Ishikawa (cell line): ENCODE measurements at regions not wholly inside any gene's neighbourhood (a gene's known extent, or its start where the extent isn't known, plus 50 kb on each side); places are given as distances from the start of the nearest gene placed in this dataset.
A peak's percentile ranks its signal among the peaks of the same experiment; 100 is the strongest.

Source experiments
- CEBPB ChIP-seq: IDR thresholded peaks from 2 replicates; pipeline ENCODE4 v1.6.1; 2012
- CREB1 ChIP-seq: IDR thresholded peaks from 2 replicates; pipeline ENCODE4 v1.6.1; 2012; ENCODE audit warnings: low read depth
- EGR1 ChIP-seq: IDR thresholded peaks from 2 replicates; pipeline ENCODE4 v1.6.1; 2012
- EP300 ChIP-seq: IDR thresholded peaks from 2 replicates; pipeline ENCODE4 v1.6.1; 2012; ENCODE audit warnings: borderline replicate concordance
- FOXM1 ChIP-seq: IDR thresholded peaks from 2 replicates; pipeline ENCODE4 v1.6.1; 2012; ENCODE audit warnings: low read depth, borderline replicate concordance
- MAX ChIP-seq: IDR thresholded peaks from 2 replicates; pipeline ENCODE4 v1.6.1; 2012
- NFIC ChIP-seq: IDR thresholded peaks from 2 replicates; pipeline ENCODE4 v1.6.1; 2012
- RAD21 ChIP-seq: IDR thresholded peaks from 2 replicates; pipeline ENCODE4 v1.6.1; 2012; ENCODE audit warnings: low read depth
- REST ChIP-seq: IDR thresholded peaks from 2 replicates; pipeline ENCODE4 v1.6.1; 2012; ENCODE audit warnings: low read depth, mild to moderate bottlenecking
- TAF1 ChIP-seq: IDR thresholded peaks from 2 replicates; pipeline ENCODE4 v1.6.1; 2012; ENCODE audit warnings: low read depth, mild to moderate bottlenecking
- TCF12 ChIP-seq: IDR thresholded peaks from 2 replicates; pipeline ENCODE4 v1.6.1; 2012; ENCODE audit warnings: low read depth
- TEAD4 ChIP-seq: IDR thresholded peaks from 2 replicates; pipeline ENCODE4 v1.6.1; 2012
- USF1 ChIP-seq: IDR thresholded peaks from 2 replicates; pipeline ENCODE4 v1.6.1; 2012
- YY1 ChIP-seq: IDR thresholded peaks from 2 replicates; pipeline ENCODE4 v1.6.1; 2012; ENCODE audit warnings: low read depth
- ZBTB7A ChIP-seq: IDR thresholded peaks from 2 replicates; pipeline ENCODE4 v1.6.1; 2012; ENCODE audit warnings: low read depth

- TF ChIP-seq EP300 (no peak), FOXM1 (no peak), YY1 (no peak), CEBPB (no peak), REST (no peak), EGR1 (no peak), USF1 (no peak), TAF1 (no peak)
Observed at GRCh38 chr7:26924149-26924767, 59.9 kb upstream of the SKAP2 start.

GRCh38 chr7:26919906-26920493 is 55.6 kb upstream of the SKAP2 start:
- TF ChIP-seq MAX, result no peak
- no peak for TF ChIP-seq YY1
- no peak for TF ChIP-seq FOXM1
- TF ChIP-seq CREB1, result no peak
- TF ChIP-seq NFIC, result no peak
- no peak for TF ChIP-seq EP300
- TF ChIP-seq TAF1, result no peak
- no peak for TF ChIP-seq TEAD4
- TF ChIP-seq REST, result no peak
- no peak for TF ChIP-seq EGR1
- no peak for TF ChIP-seq ZBTB7A
- no peak for TF ChIP-seq RAD21

- TF ChIP-seq CEBPB (no peak), TEAD4 (peak; percentile 76)
Observed at GRCh38 chr7:26918241-26918640, 53.9 kb upstream of the SKAP2 start.

- no peak for TF ChIP-seq MAX
Observed at GRCh38 chr7:26916779-26917320, 52.5 kb upstream of the SKAP2 start.

GRCh38 chr7:26916336-26916735 is 51.9 kb upstream of the SKAP2 start:
- no peak for TF ChIP-seq MAX
- TF ChIP-seq CEBPB, result no peak
- no peak for TF ChIP-seq ZBTB7A
- TF ChIP-seq NFIC, result no peak
- no peak for TF ChIP-seq RAD21
- no peak for TF ChIP-seq TEAD4
- no peak for TF ChIP-seq EP300
- no peak for TF ChIP-seq TAF1
- TF ChIP-seq USF1, result no peak
- no peak for TF ChIP-seq YY1
- no peak for TF ChIP-seq TCF12
- no peak for TF ChIP-seq REST
- no peak for TF ChIP-seq CREB1
- no peak for TF ChIP-seq FOXM1
- TF ChIP-seq EGR1, result no peak
